GDM1 (cell line): ENCODE measurements at regions not wholly inside any gene's neighbourhood (a gene's known extent, or its start where the extent isn't known, plus 50 kb on each side); places are given as distances from the start of the nearest gene placed in this dataset.
"Not testable (repeated sequence)": the region's sequence is repeated elsewhere in the genome, so short reads cannot be mapped to it uniquely, and the experiment has no call there.

ENCODE experiments used
- DNase-seq: peaks from one replicate; lab custom pipeline; 2025; lab: John Stamatoyannopoulos, UW

DNA sequence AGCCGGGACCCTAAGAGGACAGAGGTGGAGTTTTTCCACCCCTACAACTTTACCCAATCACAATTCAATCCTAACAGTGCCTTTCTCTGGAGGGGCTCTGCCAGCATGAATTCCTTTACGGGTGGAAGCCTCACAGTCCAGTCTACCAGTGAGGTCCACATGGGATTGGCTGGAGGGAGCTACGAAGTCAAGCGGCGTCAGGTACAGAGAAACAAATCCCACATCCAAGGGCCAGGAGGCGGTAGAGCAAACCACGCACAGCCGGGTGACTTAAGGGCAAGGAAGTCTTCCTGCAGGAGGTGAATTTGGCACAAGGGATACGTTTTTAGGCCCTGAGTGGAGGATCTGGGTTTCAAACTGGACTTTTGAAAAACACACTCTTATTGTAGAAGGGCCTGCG, 199.6 kb downstream of the UQCRFS1 start:
- no peak for DNase-seq

DNA sequence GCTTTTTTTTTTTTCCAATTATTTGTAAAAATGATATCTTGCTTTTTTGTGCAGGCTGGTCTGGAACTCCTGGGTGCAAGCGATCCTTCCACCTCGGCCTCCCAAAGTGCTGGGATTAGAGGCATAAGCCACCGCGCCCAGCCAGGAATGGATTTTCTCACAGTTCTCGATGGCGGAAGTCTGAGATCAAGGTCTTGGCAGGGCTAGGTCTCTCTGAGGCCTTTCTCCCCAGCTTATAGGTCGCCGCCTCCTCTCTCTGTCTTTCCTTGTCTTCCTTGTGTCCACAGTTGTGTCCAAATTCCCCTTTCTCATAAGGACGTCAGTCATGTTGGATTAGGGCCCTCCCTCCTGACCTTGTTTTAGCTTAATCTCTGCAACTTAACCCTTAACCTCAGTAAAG, 200.5 kb downstream of the UQCRFS1 start:
- no peak for DNase-seq

DNA sequence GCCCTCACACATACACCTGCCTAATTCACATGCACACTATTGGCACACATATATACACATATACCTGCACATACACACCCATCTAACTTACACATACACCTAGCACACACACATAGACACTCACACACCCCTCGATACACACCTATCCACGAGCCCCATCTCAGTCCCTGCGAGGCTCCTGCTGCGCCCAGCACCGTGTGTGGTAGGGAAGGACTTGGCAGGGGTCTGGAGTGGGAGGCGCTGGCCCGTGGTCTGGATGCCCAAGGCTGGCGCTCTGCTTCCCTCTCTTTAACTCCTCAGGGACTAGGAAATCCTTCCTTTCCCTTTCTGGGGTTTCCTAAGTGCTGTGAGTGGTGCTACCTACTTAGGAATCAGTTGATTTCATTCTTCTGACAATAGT, 202.7 kb downstream of the UQCRFS1 start:
- no peak for DNase-seq

DNA sequence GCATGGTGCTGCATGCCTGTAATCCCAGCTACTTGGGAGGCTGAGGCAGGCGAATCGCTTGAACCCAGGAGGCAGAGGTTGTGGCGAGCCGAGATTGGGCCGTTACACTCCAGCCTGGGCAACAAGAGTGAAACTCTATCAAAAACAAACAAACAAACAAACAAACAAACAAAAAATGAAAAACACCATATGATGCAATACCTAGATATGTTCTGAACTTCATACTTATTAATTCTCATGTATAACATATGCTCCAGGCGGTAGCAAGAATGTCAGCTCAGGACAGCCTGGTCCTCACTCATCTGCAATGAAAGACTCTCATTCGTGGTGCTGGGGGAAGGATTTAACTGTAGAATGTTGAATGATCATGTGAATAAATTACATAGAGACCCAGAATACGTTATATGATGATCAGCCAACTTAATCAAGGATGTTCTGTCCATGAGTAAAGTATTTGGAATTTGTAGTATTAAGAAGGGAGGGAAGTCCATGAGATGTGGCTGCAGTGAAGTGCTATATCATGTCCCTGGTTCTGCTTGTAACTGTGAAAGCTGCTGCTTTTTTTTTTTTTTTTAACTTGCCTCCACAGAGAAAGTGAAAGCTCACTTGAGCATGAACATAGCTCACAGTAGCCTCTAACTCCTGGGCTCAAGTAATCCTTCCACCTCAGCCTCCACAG, 206.8 kb downstream of the UQCRFS1 start:
- DNase-seq: no peak

DNA sequence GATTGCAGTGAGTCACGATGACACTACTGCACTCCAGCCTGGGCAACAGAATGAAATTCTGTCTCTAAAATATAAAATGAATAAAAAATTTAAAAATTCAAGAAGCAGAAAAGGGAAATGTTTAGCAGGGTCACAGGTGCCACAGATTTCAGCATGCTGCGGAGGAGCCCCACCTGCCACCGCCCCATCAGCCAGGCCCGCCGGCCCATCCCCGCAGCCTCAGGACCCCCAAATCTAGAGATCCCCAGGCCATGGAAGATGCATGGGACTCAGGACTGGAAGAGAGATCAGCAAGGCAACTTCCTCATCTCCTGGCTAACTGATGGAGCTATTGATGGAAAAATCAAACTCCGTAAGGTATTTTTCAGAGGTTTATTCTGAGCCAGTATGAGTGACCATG, 208.2 kb downstream of the UQCRFS1 start:
- DNase-seq: no peak

DNA sequence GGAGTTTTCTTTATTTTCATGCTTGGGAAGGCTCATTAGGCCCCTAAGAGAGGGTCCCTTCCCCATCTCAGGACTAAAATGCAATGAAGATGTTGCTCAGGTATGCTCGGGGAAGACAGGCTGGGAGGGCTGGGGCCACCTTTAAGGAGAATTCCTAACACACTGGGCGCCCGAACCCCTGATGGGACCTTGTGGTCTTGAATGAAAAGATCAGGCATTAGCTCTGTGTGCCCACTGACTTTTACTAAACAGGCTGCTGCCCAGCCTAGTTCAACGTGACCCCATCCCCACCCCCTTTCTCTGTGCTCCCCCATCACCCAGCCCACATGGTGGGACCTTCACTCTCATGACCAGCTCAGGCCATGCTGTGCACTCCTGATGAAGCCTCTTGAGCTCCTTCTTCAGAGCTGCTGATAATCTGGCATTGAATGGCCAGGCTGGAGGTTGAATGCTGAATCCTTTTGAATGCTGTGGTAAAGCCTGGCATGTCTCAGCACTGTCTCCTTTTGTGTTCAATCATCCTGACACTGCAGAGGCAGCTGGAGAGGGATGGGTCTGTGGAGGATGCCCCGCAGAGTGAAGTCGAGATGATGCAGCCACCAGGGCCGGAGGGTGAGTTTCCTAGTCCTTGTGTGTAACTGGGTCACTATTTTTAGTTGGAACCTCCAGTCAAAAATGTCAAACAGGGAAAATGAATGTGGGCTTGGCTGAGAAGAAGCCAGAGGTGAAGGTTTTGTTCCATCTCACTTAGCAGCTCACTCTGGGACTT, 209.1 kb downstream of the UQCRFS1 start:
- DNase-seq: no peak

DNA sequence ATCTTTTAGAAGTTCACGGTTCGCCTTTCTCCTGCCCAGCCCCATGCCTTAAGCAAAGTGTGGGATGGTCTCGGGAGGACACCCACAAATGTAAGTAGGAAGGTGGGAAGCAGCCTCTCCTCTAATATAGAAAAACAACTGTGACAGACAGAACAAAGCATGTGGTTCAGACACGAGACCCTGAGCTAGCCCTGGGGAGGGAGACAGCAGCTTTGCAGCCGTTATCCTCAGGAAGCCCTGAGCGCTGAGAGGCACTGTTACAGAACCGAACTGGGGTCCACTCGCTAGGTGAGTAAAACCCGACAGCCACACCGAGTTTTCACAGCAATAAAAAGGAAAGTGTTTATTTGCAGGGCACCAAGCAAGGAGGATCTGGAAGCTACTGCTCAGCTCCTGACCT, 210.6 kb downstream of the UQCRFS1 start:
- DNase-seq: no peak

DNA sequence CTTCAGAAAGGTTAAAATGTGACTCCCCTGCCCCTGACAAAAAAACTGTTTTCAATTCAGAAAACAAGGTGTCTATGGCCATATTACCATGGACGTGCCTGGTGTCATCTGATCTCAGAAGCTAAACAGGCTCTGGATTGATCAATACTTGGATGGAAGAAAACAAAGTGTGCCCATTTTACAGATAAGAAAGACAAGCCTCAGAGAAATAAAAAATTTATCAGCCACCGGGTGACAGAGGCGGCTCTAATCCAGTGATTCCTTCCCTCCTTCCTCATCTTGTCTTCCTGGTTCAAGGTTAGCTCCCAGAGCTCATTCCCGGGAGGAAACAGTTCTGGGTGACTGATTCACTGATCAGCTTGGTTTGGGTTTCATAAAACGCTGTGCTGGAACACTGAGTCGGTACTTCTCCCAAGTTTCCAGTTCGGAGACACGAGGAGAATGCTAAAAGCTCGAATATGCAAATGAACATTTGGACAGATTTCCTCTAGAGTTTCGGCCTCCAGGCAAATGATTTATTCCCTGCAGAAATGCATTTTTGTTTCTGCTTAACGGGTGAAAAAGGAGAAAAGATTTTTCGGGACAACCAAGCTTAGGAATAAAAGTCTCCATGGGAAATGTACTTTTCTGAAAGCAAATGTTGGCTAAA, 211.2 kb downstream of the UQCRFS1 start:
- no peak for DNase-seq

DNA sequence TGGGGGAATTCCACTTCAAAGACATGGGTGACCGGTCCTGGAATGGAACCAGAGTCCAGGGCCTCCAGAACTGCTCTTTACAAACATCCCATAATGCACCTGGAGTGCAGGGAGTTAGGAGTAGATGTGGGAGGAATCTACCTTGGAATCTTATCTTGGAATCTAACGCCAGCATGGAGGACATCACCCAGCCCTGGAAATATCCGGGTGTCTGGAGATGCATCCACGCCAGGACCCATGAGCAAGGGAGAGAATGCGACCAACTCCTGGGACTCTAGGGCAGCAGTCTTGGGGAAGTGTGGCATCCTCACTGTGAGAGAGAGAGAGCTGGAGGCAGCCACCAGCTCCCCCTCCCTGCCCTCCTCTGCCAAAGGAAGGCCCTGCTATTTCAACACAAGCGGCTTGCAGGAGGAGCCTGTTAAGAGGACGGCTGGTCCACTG, 211.8 kb downstream of the UQCRFS1 start:
- no peak for DNase-seq

DNA sequence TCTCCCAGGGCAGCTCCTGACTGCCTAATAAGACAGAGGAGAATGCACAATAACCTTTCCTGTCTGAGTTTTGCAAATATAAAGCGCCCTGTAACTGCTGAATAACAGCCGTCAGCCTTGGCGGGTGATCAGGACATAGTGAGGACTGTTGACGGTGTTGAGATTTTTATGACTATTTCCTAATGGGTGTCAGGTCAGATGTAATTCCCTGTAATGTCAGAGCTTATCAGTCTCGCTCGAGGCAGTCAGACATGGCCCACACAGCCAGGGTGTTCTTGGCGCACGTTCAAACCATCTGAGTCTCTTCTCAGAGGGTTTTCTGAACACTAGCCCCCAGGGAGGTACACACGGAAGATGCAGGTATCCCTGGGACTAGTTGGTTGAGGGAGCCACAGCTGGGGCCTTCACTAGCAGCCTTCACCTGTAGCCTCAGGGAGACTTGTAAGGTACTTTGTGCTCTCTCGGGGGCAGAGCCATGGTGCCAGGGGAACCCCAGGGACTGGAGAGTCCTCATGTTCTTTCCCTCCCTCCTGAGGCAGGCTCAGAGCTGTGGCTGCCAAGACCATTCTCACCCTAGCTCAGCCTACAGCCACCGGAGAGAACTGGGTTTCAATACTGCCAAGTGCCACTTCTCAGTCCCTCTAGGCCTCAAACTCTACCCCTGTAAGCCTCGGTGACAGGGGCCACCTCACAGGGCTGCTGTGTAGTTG, 213.1 kb downstream of the UQCRFS1 start:
- no peak for DNase-seq

DNA sequence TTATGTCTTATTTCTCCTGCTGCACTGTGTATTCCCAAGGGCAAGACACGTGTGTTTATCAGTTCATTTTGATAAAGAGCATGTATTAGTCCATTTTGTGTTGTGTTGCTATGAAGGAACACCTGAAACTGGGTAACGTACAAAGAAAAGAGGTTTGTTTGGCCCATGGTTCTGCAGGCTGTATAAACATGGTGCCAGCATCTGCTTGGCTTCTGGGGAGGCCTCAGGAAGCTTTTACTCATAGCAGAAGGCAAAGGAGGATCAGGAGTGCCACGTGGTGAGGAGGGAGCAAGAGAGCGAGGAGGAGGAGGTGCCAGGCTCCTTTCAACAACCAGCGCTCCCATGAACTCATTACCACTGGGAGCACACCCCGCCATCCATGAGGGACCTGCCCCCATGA, 214.0 kb downstream of the UQCRFS1 start:
- DNase-seq: no peak

DNA sequence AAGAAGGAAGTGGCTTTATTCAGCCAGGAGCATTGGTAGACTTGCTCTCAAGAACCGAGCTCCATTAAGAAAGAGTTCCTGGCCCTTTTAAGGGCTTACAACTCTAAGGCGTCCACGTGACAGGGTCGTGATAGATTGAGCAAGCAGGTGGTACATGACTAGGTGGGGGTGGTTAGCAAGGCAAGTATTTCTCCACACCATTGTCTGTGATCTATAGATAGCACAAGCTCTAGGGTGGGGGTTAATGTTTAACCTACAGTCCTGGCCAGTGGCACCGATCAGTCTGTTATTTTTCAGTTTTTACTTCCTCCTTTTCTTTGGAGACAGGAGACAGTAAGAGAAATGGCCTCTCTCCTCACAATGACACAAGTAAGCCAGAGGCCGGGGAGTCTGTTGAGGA, 215.1 kb downstream of the UQCRFS1 start:
- not testable (repeated sequence) for DNase-seq

DNA sequence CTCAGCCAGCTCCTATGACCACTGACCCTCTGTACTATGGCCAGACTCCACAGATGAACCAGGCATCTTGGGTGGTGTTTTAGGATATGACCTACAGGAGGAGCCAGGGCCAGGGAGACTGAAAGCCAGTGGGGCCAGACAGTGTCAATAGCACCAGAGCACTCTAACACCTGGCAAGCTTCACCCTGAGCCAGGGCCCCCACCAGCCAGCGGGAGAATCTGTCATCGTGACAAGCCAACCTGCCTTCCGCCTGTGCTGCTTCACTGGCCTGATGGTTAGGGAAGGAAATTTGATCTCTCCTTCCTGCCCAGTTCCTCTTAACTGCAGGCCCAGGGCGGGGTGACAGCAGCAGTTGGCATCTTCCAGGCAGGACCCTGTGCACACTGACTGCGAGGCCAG, 222.4 kb downstream of the UQCRFS1 start:
- DNase-seq: no peak

DNA sequence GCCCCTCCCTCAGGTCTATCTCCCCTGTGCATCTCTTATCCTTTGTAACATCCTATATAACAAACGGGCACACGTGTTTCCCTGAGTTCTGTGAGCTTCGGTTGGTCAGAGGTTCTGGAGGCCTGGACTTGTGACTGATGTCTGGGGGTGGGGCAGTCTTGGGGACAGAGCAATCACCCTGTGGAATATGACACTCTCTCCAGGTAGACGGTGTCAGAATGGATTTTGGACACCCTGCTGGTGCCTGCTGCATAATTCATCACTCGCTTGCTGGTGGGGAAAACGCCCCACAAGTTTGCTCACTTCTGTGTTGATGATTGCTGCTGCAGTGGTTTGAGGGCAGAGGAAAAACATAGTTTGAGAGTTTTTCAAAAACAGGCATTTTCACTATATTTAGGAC, 223.2 kb downstream of the UQCRFS1 start:
- DNase-seq: no peak

DNA sequence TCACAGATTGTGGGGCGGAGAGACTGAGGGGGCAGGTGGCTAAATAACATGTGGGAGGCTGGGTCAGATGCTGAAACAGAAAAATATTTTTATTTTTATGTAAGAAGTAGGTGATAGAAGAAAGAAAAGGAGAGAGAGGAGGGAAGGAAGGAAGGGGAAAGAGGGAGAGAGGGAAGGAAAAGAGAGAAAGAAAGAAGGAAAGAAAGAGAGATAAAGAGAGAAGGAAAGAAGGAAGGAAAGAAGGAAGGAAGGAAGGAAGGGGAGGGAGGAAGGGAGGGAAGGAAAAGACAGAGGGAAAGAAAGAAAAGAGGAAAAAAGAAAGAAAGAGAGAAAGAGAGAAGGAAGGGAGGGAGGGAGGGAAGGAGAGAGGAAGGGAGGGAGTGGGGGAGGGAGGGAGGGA, 224.9 kb downstream of the UQCRFS1 start:
- DNase-seq: no peak

DNA sequence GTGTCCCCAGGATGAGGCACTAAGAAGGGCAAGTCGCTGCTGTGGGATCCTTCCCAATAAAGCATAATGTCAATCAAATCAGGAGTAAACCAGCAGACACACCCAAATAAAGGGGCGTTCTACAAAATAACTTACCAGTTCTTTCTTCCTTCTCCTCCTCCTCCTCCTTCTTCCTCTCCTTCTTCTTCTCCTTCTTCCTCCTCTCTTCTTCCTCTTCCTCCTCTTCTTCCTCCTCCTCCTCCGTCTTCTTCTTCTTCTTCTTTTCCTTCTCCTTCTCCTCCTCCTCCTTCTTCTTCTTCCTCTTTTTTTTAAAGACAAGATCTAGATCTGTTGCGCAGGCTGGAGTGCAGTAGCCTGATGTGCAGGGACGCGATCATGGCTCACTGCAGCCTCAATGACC, 225.8 kb downstream of the UQCRFS1 start:
- DNase-seq: no peak

DNA sequence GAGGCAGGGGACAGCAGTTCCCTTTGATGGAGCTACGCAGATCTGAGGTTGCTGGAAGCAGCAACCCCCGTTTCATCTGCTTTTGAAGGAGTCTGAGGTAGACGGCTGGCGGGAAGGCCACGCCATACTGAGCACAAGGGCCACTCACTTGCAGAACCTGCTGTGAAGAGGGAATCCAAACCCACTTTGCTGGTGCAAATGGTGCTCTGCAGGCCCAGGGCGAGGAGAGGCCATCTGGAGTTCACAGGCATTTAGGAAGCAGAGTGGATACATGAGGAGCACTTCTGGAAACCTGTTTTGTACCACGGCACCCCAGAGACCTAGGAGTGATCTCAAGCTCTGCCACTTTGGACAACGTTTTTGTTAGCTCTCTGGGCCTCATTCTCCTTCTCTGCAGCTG, 227.8 kb downstream of the UQCRFS1 start:
- DNase-seq: no peak

DNA sequence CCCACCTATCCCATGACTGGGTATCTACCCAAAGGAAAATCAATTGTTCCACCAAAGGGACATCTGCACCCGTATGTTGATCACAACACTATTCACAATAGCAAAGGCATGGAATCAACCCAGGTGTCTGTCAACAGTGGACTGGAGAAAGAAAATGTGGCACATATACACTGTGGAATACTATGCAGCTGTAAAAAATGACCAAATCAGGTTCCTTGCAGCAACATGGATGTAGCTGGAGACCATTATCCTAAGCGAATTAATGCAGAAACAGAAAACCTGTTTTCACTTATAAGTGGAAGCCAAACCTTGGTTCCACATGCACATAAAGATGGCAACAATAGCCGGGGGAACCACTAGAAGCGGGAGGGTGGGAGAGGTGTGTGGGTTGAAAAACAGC, 228.6 kb downstream of the UQCRFS1 start:
- no peak for DNase-seq

DNA sequence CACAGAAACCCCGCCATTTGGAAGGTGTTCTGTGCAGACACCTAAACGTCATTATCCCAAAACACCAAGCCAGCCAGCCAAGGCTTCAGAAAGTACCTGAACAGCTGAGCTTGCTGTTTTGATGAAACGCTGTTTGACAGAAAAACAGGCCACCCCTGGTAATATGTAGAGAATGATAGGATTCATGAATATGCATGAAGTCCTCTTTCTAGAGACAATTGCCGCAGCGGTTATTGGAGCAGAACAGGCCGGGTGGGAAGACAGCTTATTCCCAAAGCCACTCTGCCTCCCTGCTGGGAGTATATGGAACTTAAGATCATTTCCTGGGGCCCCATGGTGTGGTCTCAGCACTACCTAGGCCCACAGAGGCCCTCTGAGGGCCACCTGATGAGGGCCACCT, 229.5 kb downstream of the UQCRFS1 start:
- DNase-seq: no peak

DNA sequence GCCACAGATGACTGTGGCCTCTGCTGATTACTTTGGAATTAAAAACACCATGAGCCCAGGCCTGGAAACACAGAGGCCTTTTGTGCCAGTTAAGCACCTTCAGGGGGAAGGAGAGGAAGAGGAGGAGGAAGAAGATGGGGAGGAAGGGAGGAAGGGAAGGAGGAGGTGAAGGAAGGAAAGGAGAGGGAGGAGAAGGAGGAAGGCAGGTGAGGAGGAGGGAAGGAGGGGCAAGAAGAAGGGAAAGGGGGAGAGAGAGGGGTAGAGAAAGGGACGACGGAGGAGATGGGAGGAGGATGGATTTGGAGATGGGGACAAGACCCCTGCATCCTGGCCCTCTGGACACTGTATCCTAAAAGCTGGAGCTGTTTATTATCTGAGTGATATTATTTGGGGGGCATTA, 231.0 kb downstream of the UQCRFS1 start:
- no peak for DNase-seq

DNA sequence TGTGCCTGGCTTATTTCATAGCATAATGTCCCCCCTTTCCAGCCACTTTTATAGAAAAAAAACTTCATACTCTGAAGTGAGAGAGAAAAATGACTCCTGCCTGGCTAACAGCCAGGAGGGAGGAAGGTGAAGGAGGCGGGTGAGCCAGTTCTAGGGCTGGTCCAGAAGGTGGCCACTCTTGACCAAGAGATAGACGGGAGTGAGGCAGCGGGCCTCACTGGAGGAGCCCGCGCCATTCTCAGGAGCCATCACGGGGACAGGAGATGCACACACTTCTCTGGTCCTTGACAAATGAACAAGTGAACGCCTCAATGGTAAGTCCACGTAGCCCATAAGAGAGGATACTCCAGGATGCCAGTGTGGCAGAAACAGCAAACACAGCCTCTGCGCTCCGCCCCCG, 231.4 kb downstream of the UQCRFS1 start:
- DNase-seq: no peak

DNA sequence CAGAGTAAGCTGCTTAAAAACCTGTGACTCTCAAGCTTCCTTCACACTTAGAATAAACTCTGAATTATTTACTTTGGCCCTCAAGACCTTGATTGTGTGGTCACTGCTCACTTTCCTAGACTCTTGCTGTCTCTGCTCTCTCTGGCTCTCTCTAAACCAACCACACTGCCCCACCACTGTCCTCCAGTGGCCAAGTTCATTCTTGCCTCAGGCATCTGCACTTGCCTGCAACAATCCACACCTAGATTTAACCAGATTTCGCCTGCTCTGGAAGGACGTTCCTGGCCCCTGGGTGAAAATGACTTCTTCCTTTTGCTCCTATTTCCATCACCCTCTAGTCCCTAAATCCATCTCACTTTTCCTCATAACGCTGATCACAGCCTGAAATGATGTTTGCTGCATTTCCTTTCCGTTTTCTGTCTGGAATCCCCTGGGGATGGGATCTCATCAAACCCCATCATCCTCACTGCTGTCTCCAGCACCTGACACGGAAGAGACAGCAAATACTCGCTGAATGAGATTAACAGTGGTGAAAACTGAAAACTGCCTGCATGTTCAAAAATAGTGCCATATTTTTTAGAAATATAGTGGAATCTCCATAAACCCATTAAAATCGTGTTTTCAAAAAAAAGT, 232.6 kb downstream of the UQCRFS1 start:
- DNase-seq: no peak
